H9 (cell line): ENCODE measurements at regions not wholly inside any gene's neighbourhood (a gene's known extent, or its start where the extent isn't known, plus 50 kb on each side); places are given as distances from the start of the nearest gene placed in this dataset.

ENCODE experiments used
- DNase-seq: peaks from one replicate; pipeline ENCODE4 v3.0.0-alpha.2; 2017
- H2AFZ ChIP-seq: one replicate; pipeline ENCODE4 v1.6.1; 2013; ENCODE audit warnings: mild to moderate bottlenecking, low read length, control low read depth, moderate library complexity
- H2AK5ac ChIP-seq: 2 replicates; pipeline ENCODE4 v1.6.1; 2013; ENCODE audit warnings: low read length, control low read depth, mixed read lengths; ENCODE audit not compliant: insufficient read length
- H2BK120ac ChIP-seq: one replicate; pipeline ENCODE4 v1.6.1; 2013; ENCODE audit warnings: low read depth, mild to moderate bottlenecking, low read length, control low read depth, inconsistent platforms; ENCODE audit not compliant: poor library complexity, severe bottlenecking
- H2BK12ac ChIP-seq: 2 replicates; pipeline ENCODE4 v1.6.1; 2013; ENCODE audit warnings: low read length, control low read depth, mixed read lengths, low read depth; ENCODE audit not compliant: insufficient read length
- H2BK15ac ChIP-seq: 2 replicates; pipeline ENCODE4 v1.6.1; 2013; ENCODE audit warnings: low read depth, low read length, control low read depth
- H2BK20ac ChIP-seq: one replicate; pipeline ENCODE4 v1.6.1; 2013; ENCODE audit warnings: low read depth, mild to moderate bottlenecking, low read length, control low read depth, inconsistent platforms; ENCODE audit not compliant: poor library complexity, severe bottlenecking
- H2BK5ac ChIP-seq: 2 replicates; pipeline ENCODE4 v1.6.1; 2013; ENCODE audit warnings: low read length, control low read depth, mixed read lengths; ENCODE audit not compliant: insufficient read length
- H3K14ac ChIP-seq: 2 replicates; pipeline ENCODE4 v1.6.1; 2013; ENCODE audit warnings: low read length, control low read depth; ENCODE audit not compliant: insufficient read depth
- H3K18ac ChIP-seq: 2 replicates; pipeline ENCODE4 v1.6.1; 2013; ENCODE audit warnings: low read depth, mild to moderate bottlenecking, mixed read lengths, low read length, control low read depth; ENCODE audit not compliant: insufficient read length
- H3K23ac ChIP-seq: 2 replicates; pipeline ENCODE4 v1.6.1; 2013; ENCODE audit warnings: low read length, control low read depth, mixed read lengths, low read depth; ENCODE audit not compliant: insufficient read length
- H3K23me2 ChIP-seq: 2 replicates; pipeline ENCODE4 v1.6.1; 2013; ENCODE audit warnings: low read depth, mild to moderate bottlenecking, mixed read lengths, low read length, control low read depth; ENCODE audit not compliant: insufficient read length, poor library complexity, severe bottlenecking
- H3K27ac ChIP-seq: 2 replicates; pipeline ENCODE4 v1.5.1; 2013; ENCODE audit warnings: low read length, control low read depth, mixed read lengths, low read depth; ENCODE audit not compliant: insufficient read length
- H3K27me3 ChIP-seq: 2 replicates; pipeline ENCODE4 v1.6.1; 2013; ENCODE audit warnings: low read length, control low read depth, inconsistent platforms; ENCODE audit not compliant: insufficient read depth
- H3K4ac ChIP-seq: 2 replicates; pipeline ENCODE4 v1.6.1; 2013; ENCODE audit warnings: low read depth, mild to moderate bottlenecking, control low read depth, inconsistent platforms, low read length, moderate library complexity
- H3K4me1 ChIP-seq: 2 replicates; pipeline ENCODE4 v1.6.1; 2013; ENCODE audit warnings: low read length, control low read depth, inconsistent platforms; ENCODE audit not compliant: insufficient read depth
- H3K4me2 ChIP-seq: 2 replicates; pipeline ENCODE4 v1.6.1; 2013; ENCODE audit warnings: low read length, control low read depth, mixed read lengths; ENCODE audit not compliant: insufficient read length, insufficient read depth
- H3K56ac ChIP-seq: 2 replicates; pipeline ENCODE4 v1.6.1; 2013; ENCODE audit warnings: low read depth, mild to moderate bottlenecking, mixed read lengths, low read length, control low read depth; ENCODE audit not compliant: insufficient read length
- H3K79me1 ChIP-seq: 2 replicates; pipeline ENCODE4 v1.6.1; 2013; ENCODE audit warnings: low read depth, mild to moderate bottlenecking, moderate library complexity, low read length, control low read depth, inconsistent platforms; ENCODE audit not compliant: insufficient read depth, poor library complexity, severe bottlenecking
- H3K79me2 ChIP-seq: 2 replicates; pipeline ENCODE4 v1.6.1; 2013; ENCODE audit warnings: low read length, control low read depth, inconsistent platforms; ENCODE audit not compliant: insufficient read depth
- H3K9ac ChIP-seq: 2 replicates; pipeline ENCODE4 v1.6.1; 2013; ENCODE audit warnings: low read length, control low read depth, mixed read lengths; ENCODE audit not compliant: insufficient read length; ENCODE audit errors: extremely low read depth
- H3K9me3 ChIP-seq: one replicate; pipeline ENCODE4 v1.6.1; 2013; ENCODE audit warnings: low read depth, low read length, inconsistent platforms; ENCODE audit not compliant: control insufficient read depth
- H3T11ph ChIP-seq: one replicate; pipeline ENCODE4 v1.6.1; 2013; ENCODE audit warnings: mild to moderate bottlenecking, low read length, control low read depth, inconsistent platforms
- H4K20me1 ChIP-seq: one replicate; pipeline ENCODE4 v1.6.1; 2013; ENCODE audit not compliant: control insufficient read depth, insufficient read length, insufficient read depth
- H4K5ac ChIP-seq: 2 replicates; pipeline ENCODE4 v1.6.1; 2013; ENCODE audit warnings: low read depth, mild to moderate bottlenecking, mixed read lengths, low read length, control low read depth; ENCODE audit not compliant: insufficient read length
- H4K8ac ChIP-seq: replicated peaks from 2 replicates; pipeline ENCODE4 v1.6.1; 2013; ENCODE audit warnings: low read length, control low read depth, mixed read lengths, low read depth; ENCODE audit not compliant: insufficient read length
- H4K91ac ChIP-seq: 2 replicates; pipeline ENCODE4 v1.6.1; 2013; ENCODE audit warnings: low read depth, mild to moderate bottlenecking, moderate library complexity, mixed read lengths, low read length, control low read depth; ENCODE audit not compliant: insufficient read length
- H3K27ac Mint-ChIP-seq, 3 experiments: 2 replicates in 2 of 3; 3 replicates in 1 of 3; pipeline ENCODE4 v1.8.0; 2020 to 2021; ENCODE audit warnings: mixed read lengths in 3 of 3, mild to moderate bottlenecking in 1 of 3, moderate library complexity in 1 of 3
- H3K27me3 Mint-ChIP-seq: 2 replicates; pipeline ENCODE4 v1.8.0; 2021; ENCODE audit warnings: low read depth, mild to moderate bottlenecking, moderate library complexity, mixed read lengths
- H3K36me3 Mint-ChIP-seq, 3 experiments: 2 replicates in 2 of 3; 3 replicates in 1 of 3; pipeline ENCODE4 v1.8.0; 2020 to 2021; ENCODE audit warnings: low read depth in 3 of 3, mixed read lengths in 3 of 3; ENCODE audit not compliant: insufficient read depth in 1 of 3
- H3K4me1 Mint-ChIP-seq, 2 experiments: 2 replicates each; pipeline ENCODE4 v1.8.0; 2020; ENCODE audit warnings: mixed read lengths in 2 of 2
- H3K4me3 Mint-ChIP-seq, 2 experiments: 2 replicates in 1 of 2; 3 replicates in 1 of 2; pipeline ENCODE4 v1.8.0; 2020 to 2021; ENCODE audit warnings: mild to moderate bottlenecking in 2 of 2, mixed read lengths in 2 of 2, moderate library complexity in 1 of 2
- H3K9me3 Mint-ChIP-seq, 2 experiments: 2 replicates in 1 of 2; 3 replicates in 1 of 2; pipeline ENCODE4 v1.8.0; 2020; ENCODE audit warnings: mild to moderate bottlenecking in 2 of 2, mixed read lengths in 2 of 2, moderate library complexity in 1 of 2
- WGBS: extraction: QIAGEN DNeasy Blood & Tissue Kit; methylation state at CpG from one replicate; pipeline ENCODE4 v1.1.7; 2013; ENCODE audit warnings: missing lambda C conversion rate, low lambda C conversion rate, mixed read lengths; ENCODE audit not compliant: insufficient read length; ENCODE audit errors: extremely low coverage; 5-methylcytosine and 5-hydroxymethylcytosine counted together
- TF ChIP-seq, protein P1 (sequence below): fragments of 200-600 bp; sonication (generic); conservative IDR thresholded peaks from 3 replicates; pipeline ENCODE4 v1.8.0; 2021; ENCODE audit warnings: antibody characterized with exemption, mild to moderate bottlenecking

DNA sequence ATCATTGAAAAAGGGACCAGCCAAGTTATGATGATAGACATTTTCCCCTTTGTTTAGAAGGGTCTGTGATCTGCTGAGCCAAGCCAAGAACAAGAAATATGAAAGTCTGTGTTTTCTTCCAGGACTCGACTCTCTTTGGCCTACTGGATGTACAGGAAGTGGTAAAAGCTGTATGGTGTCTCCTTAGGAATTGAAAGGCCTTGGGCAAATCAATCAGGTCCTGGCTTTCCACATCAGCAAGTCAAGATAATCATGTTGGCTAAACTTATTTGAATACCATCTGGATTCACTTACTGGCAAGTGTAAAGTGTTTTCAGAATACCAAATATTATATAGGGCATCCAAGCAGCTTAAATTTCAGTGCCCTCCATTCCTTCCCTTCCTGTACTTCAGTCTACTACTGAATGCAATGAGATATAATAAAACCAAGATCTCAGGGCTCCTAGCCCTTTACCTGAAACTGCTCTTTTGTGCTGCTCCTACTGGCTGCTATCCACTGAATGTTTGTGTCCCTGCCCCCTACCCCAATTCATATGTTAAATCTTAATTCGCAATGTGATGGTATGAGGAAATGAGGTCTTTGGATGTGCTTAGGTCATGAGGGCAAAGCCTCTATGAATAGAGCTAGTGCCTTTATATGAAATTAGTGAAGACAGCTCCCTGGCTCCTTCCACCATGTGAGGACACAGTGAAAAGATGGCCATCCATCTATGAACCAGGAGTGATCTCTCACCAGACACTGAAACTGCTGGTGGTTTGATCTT, 578.0 kb downstream of the SPRY1 start:
- no peak overlapping the region for H2AFZ ChIP-seq

More for the DNA sequence above, 578.0 kb downstream of the SPRY1 start:
- H3K27ac Mint-ChIP-seq: 0 out of 7 replicates have a peak overlapping the region, but pooled peaks of 1 of the 3 experiments have one; percentile 25
- peaks cover 29 to 45% (median 30%) of the 10 kb centered on the region in 3 experiments for H3K36me3 Mint-ChIP-seq
- H3K27ac ChIP-seq: no peak overlapping the region
- H3K9me3 Mint-ChIP-seq: peaks cover 42 to 45% of the 10 kb centered on the region in 2 experiments
- H3K9ac ChIP-seq: no peak overlapping the region
- no peaks in the 10 kb centered on the region for H3K79me2 ChIP-seq
- peaks cover 35 to 37% of the 10 kb centered on the region in 2 experiments for H3K4me1 Mint-ChIP-seq
- no peaks in the 10 kb centered on the region for H3K9me3 ChIP-seq
- H3K4me3 Mint-ChIP-seq: no peak overlapping the region
- TF ChIP-seq, protein P1, sequence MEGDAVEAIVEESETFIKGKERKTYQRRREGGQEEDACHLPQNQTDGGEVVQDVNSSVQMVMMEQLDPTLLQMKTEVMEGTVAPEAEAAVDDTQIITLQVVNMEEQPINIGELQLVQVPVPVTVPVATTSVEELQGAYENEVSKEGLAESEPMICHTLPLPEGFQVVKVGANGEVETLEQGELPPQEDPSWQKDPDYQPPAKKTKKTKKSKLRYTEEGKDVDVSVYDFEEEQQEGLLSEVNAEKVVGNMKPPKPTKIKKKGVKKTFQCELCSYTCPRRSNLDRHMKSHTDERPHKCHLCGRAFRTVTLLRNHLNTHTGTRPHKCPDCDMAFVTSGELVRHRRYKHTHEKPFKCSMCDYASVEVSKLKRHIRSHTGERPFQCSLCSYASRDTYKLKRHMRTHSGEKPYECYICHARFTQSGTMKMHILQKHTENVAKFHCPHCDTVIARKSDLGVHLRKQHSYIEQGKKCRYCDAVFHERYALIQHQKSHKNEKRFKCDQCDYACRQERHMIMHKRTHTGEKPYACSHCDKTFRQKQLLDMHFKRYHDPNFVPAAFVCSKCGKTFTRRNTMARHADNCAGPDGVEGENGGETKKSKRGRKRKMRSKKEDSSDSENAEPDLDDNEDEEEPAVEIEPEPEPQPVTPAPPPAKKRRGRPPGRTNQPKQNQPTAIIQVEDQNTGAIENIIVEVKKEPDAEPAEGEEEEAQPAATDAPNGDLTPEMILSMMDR: no peak
- no peak overlapping the region for H3K56ac ChIP-seq
- H3K27me3 ChIP-seq: no peaks in the 10 kb centered on the region
- no peak overlapping the region for H4K8ac ChIP-seq
- H3K23me2 ChIP-seq: no peaks in the 10 kb centered on the region
- no peak overlapping the region for H3K4ac ChIP-seq
- no peak for DNase-seq
- H4K5ac ChIP-seq: no peak overlapping the region
- H4K91ac ChIP-seq: no peak overlapping the region
- no peak overlapping the region for H2BK120ac ChIP-seq
- no peak overlapping the region for H3T11ph ChIP-seq
- no peak overlapping the region for H2BK15ac ChIP-seq
- no peak overlapping the region for H3K23ac ChIP-seq
- H2BK20ac ChIP-seq: no peak overlapping the region
- no peak overlapping the region for H2AK5ac ChIP-seq
- H4K20me1 ChIP-seq: no peaks in the 10 kb centered on the region
- peaks cover 9% of the 10 kb centered on the region; the same call in 1 of the 2 replicates for H3K4me1 ChIP-seq
- H2BK12ac ChIP-seq: peak overlapping the region; percentile 67
- H3K14ac ChIP-seq: no peak overlapping the region
- no peak overlapping the region for H2BK5ac ChIP-seq
- no CpG with 5 or more reads among the region's 2 CpGs for WGBS
- H3K18ac ChIP-seq: no peak overlapping the region
- H3K4me2 ChIP-seq: peak overlapping the region; percentile 14
- no peaks in the 10 kb centered on the region for H3K27me3 Mint-ChIP-seq
- no peaks in the 10 kb centered on the region for H3K79me1 ChIP-seq
